Keratinocyte (primary cell): ENCODE measurements at regions not wholly inside any gene's neighbourhood (a gene's known extent, or its start where the extent isn't known, plus 50 kb on each side); places are given as distances from the start of the nearest gene placed in this dataset.

Experiments used
- DNase-seq: peaks from one replicate; pipeline ENCODE4 v3.0.0-alpha.2; 2011; ENCODE audit warnings: low read depth, missing footprints, low spot score
- FAIRE-seq: peaks from 2 replicates; lab custom pipeline; 2011; peaks lifted over from hg19 to GRCh38; lab: Jason Lieb, UNC
- H2AFZ ChIP-seq: 2 replicates; pipeline ENCODE4 v1.6.0; 2012; ENCODE audit warnings: low read length, control low read depth, inconsistent platforms; ENCODE audit not compliant: control insufficient read depth
- H3K27ac ChIP-seq: 2 replicates; pipeline ENCODE4 v1.5.1; 2011; ENCODE audit warnings: low read length; ENCODE audit not compliant: control insufficient read depth, insufficient read depth
- H3K27me3 ChIP-seq: 3 replicates; pipeline ENCODE4 v1.6.0; 2011; ENCODE audit warnings: low read length; ENCODE audit not compliant: control insufficient read depth, insufficient read depth; ENCODE audit errors: extremely low read depth
- H3K36me3 ChIP-seq, 2 experiments: 2 replicates in 1 of 2; 3 replicates in 1 of 2; pipeline ENCODE4 v1.5.1; 2011; ENCODE audit warnings: low read length in 2 of 2, mild to moderate bottlenecking in 1 of 2; ENCODE audit not compliant: control insufficient read depth in 2 of 2, insufficient read depth in 2 of 2; ENCODE audit errors: extremely low read depth in 1 of 2
- H3K4me1 ChIP-seq: 3 replicates; pipeline ENCODE4 v1.5.1; 2011; ENCODE audit warnings: low read length; ENCODE audit not compliant: control insufficient read depth, insufficient read depth; ENCODE audit errors: extremely low read depth
- H3K4me2 ChIP-seq: 3 replicates; pipeline ENCODE4 v1.6.0; 2011; ENCODE audit warnings: low read depth, low read length; ENCODE audit not compliant: control insufficient read depth, insufficient read depth; ENCODE audit errors: extremely low read depth
- H3K4me3 ChIP-seq, 3 experiments: fragments of 200-600 bp in 1 of 3; sonication (generic) in 1 of 3; 2 replicates in 2 of 3; 3 replicates in 1 of 3; pipeline ENCODE4 v1.5.1; 2011 to 2016; ENCODE audit warnings: low read length in 3 of 3, mild to moderate bottlenecking in 3 of 3, control low read depth in 2 of 3, inconsistent platforms in 1 of 3, low read depth in 1 of 3, mixed read lengths in 1 of 3, mixed run types in 1 of 3, moderate library complexity in 1 of 3; ENCODE audit not compliant: control insufficient read depth in 2 of 3, insufficient read depth in 2 of 3; ENCODE audit errors: extremely low read depth in 1 of 3
- H3K79me2 ChIP-seq: 2 replicates; pipeline ENCODE4 v1.6.0; 2012; ENCODE audit warnings: low read length; ENCODE audit not compliant: control insufficient read depth, insufficient read depth
- H3K9ac ChIP-seq: 3 replicates; pipeline ENCODE4 v1.6.0; 2011; ENCODE audit warnings: low read length; ENCODE audit not compliant: control insufficient read depth, insufficient read depth; ENCODE audit errors: extremely low read depth
- H3K9me1 ChIP-seq: 3 replicates; pipeline ENCODE4 v1.6.0; 2011; ENCODE audit warnings: low read length; ENCODE audit not compliant: control insufficient read depth, insufficient read depth; ENCODE audit errors: extremely low read depth
- H3K9me3 ChIP-seq: 2 replicates; pipeline ENCODE4 v1.5.1; 2012; ENCODE audit warnings: low read depth, low read length; ENCODE audit not compliant: control insufficient read depth
- H4K20me1 ChIP-seq: 3 replicates; pipeline ENCODE4 v1.6.0; 2011; ENCODE audit warnings: low read length; ENCODE audit not compliant: control insufficient read depth, insufficient read depth; ENCODE audit errors: extremely low read depth
- CTCF ChIP-seq, 3 experiments: IDR thresholded peaks in 1 of 3; conservative IDR thresholded peaks in 1 of 3; optimal IDR thresholded peaks in 1 of 3; 2 replicates in 2 of 3; 3 replicates in 1 of 3; pipeline versions ENCODE3 to v1.5.1; 2011; ENCODE audit warnings: low read length in 3 of 3, mild to moderate bottlenecking in 3 of 3, moderate library complexity in 2 of 3, control low read depth in 1 of 3, inconsistent platforms in 1 of 3; ENCODE audit not compliant: insufficient read depth in 2 of 3; ENCODE audit errors: extremely low read depth in 1 of 3
- EZH2 ChIP-seq: IDR thresholded peaks from one replicate; pipeline ENCODE4 v1.6.1; 2012; ENCODE audit warnings: inconsistent platforms, mild to moderate bottlenecking, low read length, moderate library complexity
- dilution Hi-C: fragments of 300-500 bp; cut with MboI; formaldehyde crosslinking; loops from one replicate; pipeline ENCODE4 v1.7.0; 2020; ENCODE audit warnings: low sequenced_read_pairs; ENCODE audit not compliant: extremely low pct_ligation_motif_present

GRCh38 chr14:71452987-71453386 lies 479.2 kb upstream of the RGS6 start:
- no peak for FAIRE-seq
- Histone ChIP-seq H3K4me1 (peaks cover 14% of the 10 kb centered on the region), H3K27me3 (no peaks in the 10 kb centered on the region), H3K4me3 (no peak overlapping the region), H3K4me2 (no peak overlapping the region), H3K9me3 (no peaks in the 10 kb centered on the region), H3K36me3 (no peaks in the 10 kb centered on the region), H3K27ac (no peak overlapping the region), H2AFZ (no peak overlapping the region), H3K9ac (no peak overlapping the region), H3K79me2 (peaks cover 14% of the 10 kb centered on the region), H3K9me1 (no peaks in the 10 kb centered on the region), H4K20me1 (no peaks in the 10 kb centered on the region)
- dilution Hi-C loops: no loop called here
- DNase-seq: no peak
- TF ChIP-seq CTCF (optimal IDR thresholded peaks at IDR 0.05 in 1 of 3, IDR thresholded peaks at IDR 0.05 in 1 of 3, conservative IDR thresholded peaks at IDR 0.05 in 1 of 3; ENCODE audit: extremely low read depth in 1 of 3, insufficient read depth in 2 of 3, low read length in 3 of 3) (no peak), EZH2 (no peak)

- H3K9ac ChIP-seq: no peak overlapping the region
- H3K79me2 ChIP-seq: peaks cover 12% of the 10 kb centered on the region
- no peaks in the 10 kb centered on the region for H3K36me3 ChIP-seq
- H3K4me2 ChIP-seq: no peak overlapping the region
- no peak for FAIRE-seq
- H3K4me3 ChIP-seq: no peak overlapping the region
- dilution Hi-C loops: no loop called here
- peaks cover 14% of the 10 kb centered on the region for H3K4me1 ChIP-seq
- H4K20me1 ChIP-seq: no peaks in the 10 kb centered on the region
- no peak overlapping the region for H2AFZ ChIP-seq
- TF ChIP-seq CTCF (optimal IDR thresholded peaks at IDR 0.05 in 1 of 3, IDR thresholded peaks at IDR 0.05 in 1 of 3, conservative IDR thresholded peaks at IDR 0.05 in 1 of 3; ENCODE audit: extremely low read depth in 1 of 3, insufficient read depth in 2 of 3, low read length in 3 of 3): no peak
- TF ChIP-seq EZH2: no peak
- no peak overlapping the region for H3K27ac ChIP-seq
- H3K9me1 ChIP-seq: no peaks in the 10 kb centered on the region
- DNase-seq: no peak
- H3K27me3 ChIP-seq: no peaks in the 10 kb centered on the region
- H3K9me3 ChIP-seq: no peaks in the 10 kb centered on the region
Observed at GRCh38 chr14:71454010-71454409, 478.2 kb upstream of the RGS6 start.
